ENCODE measurements at regions not wholly inside any gene's neighbourhood (a gene's known extent, or its start where the extent isn't known, plus 50 kb on each side); places are given as distances from the start of the nearest gene placed in this dataset.

DNA sequence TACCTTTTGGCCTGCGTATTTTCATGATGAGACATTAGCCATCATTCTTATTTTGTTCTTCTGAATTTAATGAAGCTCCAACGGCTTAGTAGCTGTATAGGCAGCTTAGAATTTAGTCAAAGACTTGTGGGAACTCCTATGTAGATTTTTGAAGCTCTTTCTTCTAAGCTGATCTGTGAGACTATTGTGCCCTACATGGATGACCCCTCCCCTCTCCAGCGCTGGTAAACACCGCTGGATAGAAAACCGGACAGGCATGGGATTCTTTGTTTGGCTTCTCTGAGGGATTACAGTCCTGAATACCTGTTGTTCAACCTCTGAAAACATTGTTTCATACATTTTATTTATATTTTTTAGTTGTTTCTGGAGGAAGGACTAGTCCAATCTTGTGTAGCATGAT, 1353.4 kb downstream of the GRIK2 start:
- Histone ChIP-seq H2AK5ac (ENCODE audit: low read depth, low read length) (no peak overlapping the region), H3K79me1 (ENCODE audit: low read depth, low read length) (no peaks in the 10 kb centered on the region), H3K9ac (replicated peaks in 1 of 4; ENCODE audit: extremely low read depth in 1 of 4, low read depth in 3 of 4, low read length in 3 of 4) (no peak overlapping the region), H3K23ac (ENCODE audit: insufficient read length) (no peak overlapping the region), H4K5ac (ENCODE audit: insufficient read length, low read depth, low read length) (no peak overlapping the region), H3K27me3 (replicated peaks in 1 of 4; ENCODE audit: control insufficient read depth in 3 of 4, extremely low read depth in 1 of 4, insufficient read depth in 3 of 4, low read length in 3 of 4) (no peaks in the 10 kb centered on the region), H3K9me3 (ENCODE audit: insufficient read depth in 2 of 2, low read depth in 1 of 2, low read length in 1 of 2) (no peaks in the 10 kb centered on the region), H3K36me3 (ENCODE audit: control insufficient read depth in 2 of 4, insufficient read depth in 4 of 4, low read length in 3 of 4) (no peaks in the 10 kb centered on the region), H4K91ac (replicated peaks; ENCODE audit: insufficient read length, low read length) (no peak overlapping the region), H2BK5ac (ENCODE audit: low read depth, low read length) (no peak overlapping the region), H2BK15ac (ENCODE audit: low read length) (no peak overlapping the region), H3K14ac (ENCODE audit: insufficient read length) (no peak overlapping the region), H3K4me2 (ENCODE audit: insufficient read depth in 1 of 2, low read depth in 2 of 2, low read length in 2 of 2) (no peak overlapping the region), H3K4ac (replicated peaks; ENCODE audit: insufficient read length, low read depth, low read length) (no peak overlapping the region), H3K4me3 (ENCODE audit: extremely low read depth in 1 of 4, insufficient read depth in 2 of 4, low read depth in 3 of 4, low read length in 4 of 4) (no peak overlapping the region), H3K4me1 (replicated peaks in 1 of 4; ENCODE audit: control insufficient read depth in 3 of 4, insufficient read depth in 4 of 4, low read length in 3 of 4) (peaks cover 0 to 2% (median 0%) of the 10 kb centered on the region in 4 experiments; a peak in 4 of 7 replicates), H2BK20ac (ENCODE audit: low read length) (no peak overlapping the region), H3K27ac (ENCODE audit: low read depth, low read length) (no peak overlapping the region), H2BK120ac (replicated peaks; ENCODE audit: low read depth, low read length) (no peak overlapping the region), H3K56ac (replicated peaks; ENCODE audit: insufficient read length, low read depth, low read length) (no peak overlapping the region), H3K18ac (ENCODE audit: extremely low read depth, low read length) (no peak overlapping the region), H3K79me2 (ENCODE audit: control insufficient read depth in 1 of 2, insufficient read depth in 2 of 2, low read length in 2 of 2) (no peaks in the 10 kb centered on the region), H3K23me2 (ENCODE audit: low read depth, low read length) (no peaks in the 10 kb centered on the region), H2AFZ (ENCODE audit: low read length) (no peak overlapping the region), H4K8ac (ENCODE audit: extremely low read depth, insufficient read depth, low read length) (no peak overlapping the region), H2BK12ac (ENCODE audit: low read depth, low read length) (no peak overlapping the region), H4K20me1 (replicated peaks in 1 of 2; ENCODE audit: control insufficient read depth in 1 of 2, insufficient read depth in 2 of 2, low read length in 2 of 2) (no peaks in the 10 kb centered on the region)
- ChIA-PET CTCF (ENCODE audit: partially characterized antibody) (no interaction called here), POLR2A (ENCODE audit: partially characterized antibody) (no interaction called here)
- FAIRE-seq (no peak), DNase-seq (ENCODE audit: low read depth in 1 of 2, low spot score in 2 of 2) (no peak)
- no peak for TF ChIP-seq SP4 (IDR thresholded peaks at IDR 0.05; ENCODE audit: low read length)
- TF ChIP-seq GABPA (IDR thresholded peaks at IDR 0.05; ENCODE audit: borderline replicate concordance, insufficient read depth, low read length), result no peak
- no peak for TF ChIP-seq HDAC2 (IDR thresholded peaks at IDR 0.05; ENCODE audit: borderline replicate concordance in 1 of 2, low read depth in 2 of 2, low read length in 2 of 2)
- no peak for TF ChIP-seq RBBP5 (IDR thresholded peaks at IDR 0.05; ENCODE audit: borderline replicate concordance, low read depth, low read length)
- WGBS, 2 experiments (ENCODE audit: extremely low coverage in 1 of 2, insufficient coverage in 1 of 2, insufficient read length in 1 of 2, insufficient replicate concordance in 2 of 2, low coverage in 1 of 2, low lambda C conversion rate in 2 of 2, missing lambda C conversion rate in 1 of 2), result 86% methylated on average over 5 of the region's 5 CpGs; no CpG with 5 or more reads in 1 of the 2 experiments

All from H1 (cell line).